Colonic mucosa (tissue), 4 donors: ENCODE measurements at regions not wholly inside any gene's neighbourhood (a gene's known extent, or its start where the extent isn't known, plus 50 kb on each side); places are given as distances from the start of the nearest gene placed in this dataset.
"Not testable (repeated sequence)": the region's sequence is repeated elsewhere in the genome, so short reads cannot be mapped to it uniquely, and the experiment has no call there.

Source experiments
- DNase-seq: peaks from one replicate; pipeline ENCODE4 v3.0.0-alpha.2; 2020
- H3K27ac ChIP-seq: fragments of 200-600 bp; one replicate; pipeline ENCODE4 v1.8.0; 2021
- H3K27me3 ChIP-seq: fragments of 200-600 bp; one replicate; pipeline ENCODE4 v1.8.0; 2021
- H3K36me3 ChIP-seq: fragments of 200-600 bp; one replicate; pipeline ENCODE4 v1.8.0; 2021
- H3K4me1 ChIP-seq: fragments of 200-600 bp; one replicate; pipeline ENCODE4 v1.8.0; 2021; ENCODE audit warnings: mild to moderate bottlenecking
- H3K4me3 ChIP-seq: fragments of 200-600 bp; one replicate; pipeline ENCODE4 v1.8.0; 2021
- H3K9ac ChIP-seq, 2 donors: one replicate each; pipeline ENCODE4 v1.7.0; 2013; ENCODE audit warnings: control low read depth in 2 of 2, low read depth in 2 of 2, low read length in 2 of 2
- H3K9me3 ChIP-seq: fragments of 200-600 bp; one replicate; pipeline ENCODE4 v1.8.0; 2021
- intact Hi-C: fragments of 100-400 bp; cut with DNase I; formaldehyde crosslinking; loops from one replicate; pipeline ENCODE4 v1.14.1; 2022
- TF ChIP-seq, protein P1 (sequence below): fragments of 200-600 bp; IDR thresholded peaks from one replicate; pipeline ENCODE4 v1.8.0; 2022; ENCODE audit warnings: antibody characterized with exemption, mild to moderate bottlenecking
- donor health status: healthy.
- donor health status: DM: no; HTN: no; CAD: no.
- donor health status: DM: no; HTN: no; CAD: no.

DNA sequence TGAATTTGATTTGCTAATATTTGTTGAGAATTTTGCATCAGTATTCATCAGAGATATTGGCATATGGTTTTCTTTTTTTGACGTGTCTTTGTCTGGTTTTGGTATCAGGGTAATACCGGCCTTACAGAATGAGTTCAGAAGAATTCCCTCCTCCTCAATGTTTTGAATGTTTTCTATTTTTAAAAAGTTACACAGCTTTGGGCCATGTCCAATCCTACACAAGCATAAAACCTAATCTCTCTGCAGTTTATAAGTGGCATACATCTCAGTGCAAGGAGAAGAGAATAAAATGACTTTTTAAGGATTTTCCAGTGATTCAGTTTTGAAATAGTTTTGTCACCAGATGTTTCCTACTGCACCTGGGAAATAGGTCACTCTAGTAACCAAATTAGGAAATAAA is 185.5 kb downstream of the COL12A1 start:
- Histone ChIP-seq H3K36me3 (no peaks in the 10 kb centered on the region), H3K27ac (no peak overlapping the region), H3K9ac (no peak overlapping the region), H3K9me3 (no peaks in the 10 kb centered on the region), H3K4me3 (no peak overlapping the region), H3K4me1 (no peaks in the 10 kb centered on the region), H3K27me3 (no peaks in the 10 kb centered on the region)
- no peak for DNase-seq
- TF ChIP-seq, protein P1, sequence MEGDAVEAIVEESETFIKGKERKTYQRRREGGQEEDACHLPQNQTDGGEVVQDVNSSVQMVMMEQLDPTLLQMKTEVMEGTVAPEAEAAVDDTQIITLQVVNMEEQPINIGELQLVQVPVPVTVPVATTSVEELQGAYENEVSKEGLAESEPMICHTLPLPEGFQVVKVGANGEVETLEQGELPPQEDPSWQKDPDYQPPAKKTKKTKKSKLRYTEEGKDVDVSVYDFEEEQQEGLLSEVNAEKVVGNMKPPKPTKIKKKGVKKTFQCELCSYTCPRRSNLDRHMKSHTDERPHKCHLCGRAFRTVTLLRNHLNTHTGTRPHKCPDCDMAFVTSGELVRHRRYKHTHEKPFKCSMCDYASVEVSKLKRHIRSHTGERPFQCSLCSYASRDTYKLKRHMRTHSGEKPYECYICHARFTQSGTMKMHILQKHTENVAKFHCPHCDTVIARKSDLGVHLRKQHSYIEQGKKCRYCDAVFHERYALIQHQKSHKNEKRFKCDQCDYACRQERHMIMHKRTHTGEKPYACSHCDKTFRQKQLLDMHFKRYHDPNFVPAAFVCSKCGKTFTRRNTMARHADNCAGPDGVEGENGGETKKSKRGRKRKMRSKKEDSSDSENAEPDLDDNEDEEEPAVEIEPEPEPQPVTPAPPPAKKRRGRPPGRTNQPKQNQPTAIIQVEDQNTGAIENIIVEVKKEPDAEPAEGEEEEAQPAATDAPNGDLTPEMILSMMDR, result no peak
- intact Hi-C loops, result no loop called here

- Histone ChIP-seq H3K9ac (no peak overlapping the region), H3K9me3 (no peaks in the 10 kb centered on the region), H3K27ac (no peak overlapping the region), H3K4me1 (no peaks in the 10 kb centered on the region), H3K27me3 (no peaks in the 10 kb centered on the region), H3K36me3 (no peaks in the 10 kb centered on the region), H3K4me3 (no peak overlapping the region)
- no peak for DNase-seq
- TF ChIP-seq, protein P1, result no peak
- intact Hi-C loops, result no loop called here
Observed at GRCh38 chr6:75012018-75012417, 193.8 kb downstream of the COL12A1 start.

DNA sequence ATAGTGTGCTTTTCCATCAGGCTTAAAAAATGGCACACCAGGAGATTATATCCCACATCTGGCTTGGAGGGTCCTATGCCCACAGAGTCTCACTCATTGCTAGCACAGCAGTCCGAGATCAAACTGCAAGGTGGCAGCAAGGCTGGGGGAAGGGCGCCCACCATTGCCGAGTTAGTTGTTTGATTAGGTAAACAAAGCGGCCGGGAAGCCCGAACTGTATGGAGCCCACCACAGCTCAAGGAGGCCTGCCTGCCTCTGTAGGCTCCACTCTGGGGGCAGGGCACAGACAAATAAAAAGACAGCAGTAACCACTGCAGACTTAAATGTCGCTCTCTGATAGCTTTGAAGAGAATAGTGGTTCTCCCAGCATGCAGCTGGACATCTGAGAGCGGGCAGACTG is 201.9 kb downstream of the COL12A1 start:
- H3K4me3 ChIP-seq, H3K9me3 ChIP-seq, DNase-seq, H3K9ac ChIP-seq, intact Hi-C loops, H3K27ac ChIP-seq, H3K27me3 ChIP-seq, H3K36me3 ChIP-seq, H3K4me1 ChIP-seq: not testable (repeated sequence)

GRCh38 chr6:74997646-74998045 is 208.2 kb downstream of the COL12A1 start:
- no peak overlapping the region for H3K4me3 ChIP-seq
- no peaks in the 10 kb centered on the region for H3K9me3 ChIP-seq
- intact Hi-C loops, result no loop called here
- no peak for DNase-seq
- no peaks in the 10 kb centered on the region for H3K36me3 ChIP-seq
- no peak overlapping the region for H3K27ac ChIP-seq
- H3K27me3 ChIP-seq, result no peaks in the 10 kb centered on the region
- no peaks in the 10 kb centered on the region for H3K4me1 ChIP-seq
- H3K9ac ChIP-seq, result no peak overlapping the region
- TF ChIP-seq, protein P1, result no peak

DNA sequence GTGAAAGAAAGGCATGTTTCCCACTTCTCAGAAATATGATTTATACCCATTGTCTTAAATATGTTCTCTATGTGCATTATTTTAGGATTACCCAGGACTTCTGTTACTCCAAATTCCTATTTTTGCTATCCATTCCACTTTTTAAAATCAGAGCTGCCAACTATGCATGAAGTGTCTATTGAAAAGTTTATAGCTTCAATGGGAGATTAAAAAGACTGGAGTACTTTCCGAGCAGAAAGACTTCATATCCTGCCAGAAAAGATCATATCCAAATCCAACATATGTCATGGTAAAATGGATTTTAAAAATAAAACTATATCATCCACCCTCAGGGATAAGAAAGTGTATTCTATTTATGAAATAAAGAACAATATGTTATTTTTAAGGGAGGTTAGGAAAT is 212.7 kb downstream of the COL12A1 start:
- no peak overlapping the region for H3K9ac ChIP-seq
- no peaks in the 10 kb centered on the region for H3K4me1 ChIP-seq
- TF ChIP-seq, protein P1, result no peak

GRCh38 chr6:74991573-74992332 is 214.1 kb downstream of the COL12A1 start:
- H3K9ac ChIP-seq, result no peak overlapping the region

More for the DNA sequence above, 212.7 kb downstream of the COL12A1 start:
- no peak overlapping the region for H3K27ac ChIP-seq
- no peaks in the 10 kb centered on the region for H3K36me3 ChIP-seq
- H3K9me3 ChIP-seq, result no peaks in the 10 kb centered on the region
- H3K4me3 ChIP-seq, result no peak overlapping the region
- DNase-seq, result no peak
- intact Hi-C loops, result no loop called here
- H3K27me3 ChIP-seq, result no peaks in the 10 kb centered on the region

More at GRCh38 chr6:74991573-74992332, 214.1 kb downstream of the COL12A1 start:
- Histone ChIP-seq H3K27me3 (no peaks in the 10 kb centered on the region), H3K9me3 (no peaks in the 10 kb centered on the region), H3K36me3 (no peaks in the 10 kb centered on the region), H3K4me1 (no peaks in the 10 kb centered on the region), H3K4me3 (no peak overlapping the region), H3K27ac (no peak overlapping the region)
- TF ChIP-seq, protein P1, result no peak
- no peak for DNase-seq
- intact Hi-C loops, result no loop called here
